HepG2 (cell line): ENCODE measurements at regions not wholly inside any gene's neighbourhood (a gene's known extent, or its start where the extent isn't known, plus 50 kb on each side); places are given as distances from the start of the nearest gene placed in this dataset.
"Not testable (repeated sequence)": the region's sequence is repeated elsewhere in the genome, so short reads cannot be mapped to it uniquely, and the experiment has no call there.

Experiments
- ATAC-seq: fragments of 200-7000 bp; cut with Tn5 transposase; 3 replicates; pipeline ENCODE4 v1.9.1; 2020; ENCODE audit warnings: mild to moderate bottlenecking, moderate library complexity
- BruUV-seq: library from RNA; stranded (reverse); fragments of 400-500 nt; replicated peaks from 2 replicates; lab custom pipeline; 2021; lab: Mats Ljungman, UMichigan
- CTCF ChIA-PET: fragments of 300-600 bp; formaldehyde crosslinking; extraction: SDS; loops from one replicate; lab custom pipeline; 2021; ENCODE audit warnings: low total read pairs, inconsistent platforms, low intra/inter-chr PET ratio; lab: Yijun Ruan, JAX
- POLR2A ChIA-PET: fragments of 350-600 bp; sonication (Branson Sonifier 250); formaldehyde crosslinking; loops from one replicate; lab custom pipeline; 2020; ENCODE audit warnings: antibody characterized with exemption, inconsistent platforms; lab: Yijun Ruan, JAX
- DNase-seq: peaks from one replicate; pipeline ENCODE4 v3.0.0-alpha.2; 2015; ENCODE audit warnings: low spot score
- FAIRE-seq: peaks from 3 replicates; lab custom pipeline; 2011; peaks lifted over from hg19 to GRCh38; lab: Jason Lieb, UNC
- H2AFZ ChIP-seq: one replicate; pipeline ENCODE4 v1.6.1; 2011; ENCODE audit warnings: low read length, inconsistent platforms
- H3K27ac ChIP-seq: fragments of 300-600 bp; 3 replicates; pipeline ENCODE4 v1.8.0; 2011; ENCODE audit warnings: mixed run types, mild to moderate bottlenecking, mixed read lengths, low read length, inconsistent platforms; ENCODE audit not compliant: insufficient read depth; ENCODE audit errors: extremely low read length
- H3K27me3 ChIP-seq, 2 experiments: fragments of 200-600 bp in 1 of 2; 2 replicates in 1 of 2; 3 replicates in 1 of 2; pipeline versions ENCODE4 v1.6.0 to v1.8.0; 2011; ENCODE audit warnings: low read length in 2 of 2, mild to moderate bottlenecking in 2 of 2, moderate library complexity in 2 of 2, inconsistent platforms in 1 of 2; ENCODE audit not compliant: insufficient read depth in 2 of 2, control insufficient read depth in 1 of 2
- H3K36me3 ChIP-seq, 2 experiments: fragments of 200-600 bp in 1 of 2; replicated peaks in 1 of 2; 2 replicates in 1 of 2; 3 replicates in 1 of 2; pipeline versions ENCODE4 v1.5.1 to v1.8.0; 2011; ENCODE audit warnings: low read length in 2 of 2, inconsistent platforms in 1 of 2; ENCODE audit not compliant: insufficient read depth in 2 of 2, control insufficient read depth in 1 of 2
- H3K4me1 ChIP-seq: 2 replicates; pipeline ENCODE4 v1.5.1; 2012; ENCODE audit warnings: low read length, inconsistent platforms; ENCODE audit not compliant: insufficient read depth
- H3K4me2 ChIP-seq: 2 replicates; pipeline ENCODE4 v1.6.0; 2011; ENCODE audit warnings: low read depth, low read length, inconsistent platforms
- H3K4me3 ChIP-seq, 3 experiments: fragments of 200-600 bp in 1 of 3; sonication (generic), shearing (Covaris generic) in 1 of 3; replicated peaks in 1 of 3; 2 replicates each; pipeline ENCODE4 v1.5.1; 2011 to 2016; ENCODE audit warnings: low read length in 3 of 3, inconsistent platforms in 2 of 3, low read depth in 2 of 3, mild to moderate bottlenecking in 2 of 3, control low read depth in 1 of 3, mixed read lengths in 1 of 3; ENCODE audit not compliant: insufficient read depth in 1 of 3
- H3K79me2 ChIP-seq: one replicate; pipeline ENCODE4 v1.6.1; 2011; ENCODE audit warnings: low read length, inconsistent platforms; ENCODE audit not compliant: insufficient read depth
- H3K9ac ChIP-seq: 2 replicates; pipeline ENCODE4 v1.6.0; 2011; ENCODE audit warnings: mild to moderate bottlenecking, low read depth, low read length, inconsistent platforms; ENCODE audit not compliant: insufficient read depth
- H3K9me3 ChIP-seq: 2 replicates; pipeline ENCODE4 v1.5.1; 2012; ENCODE audit warnings: mild to moderate bottlenecking, low read length
- H4K20me1 ChIP-seq: 2 replicates; pipeline ENCODE4 v1.6.0; 2011; ENCODE audit warnings: inconsistent platforms, mild to moderate bottlenecking, low read length, moderate library complexity; ENCODE audit not compliant: insufficient read depth
- LCORL ChIP-seq, 2 experiments: fragments of 450-650 bp in 1 of 2; sonication (generic) in 1 of 2; formaldehyde crosslinking in 1 of 2; IDR thresholded peaks; 2 replicates each; pipeline versions ENCODE4 v1.5.0 to v1.6.1; 2017 to 2020; ENCODE audit warnings: antibody characterized with exemption in 1 of 2, missing genetic modification reagents in 1 of 2
- ZUFSP ChIP-seq: sonication (generic); formaldehyde crosslinking; IDR thresholded peaks from 2 replicates; pipeline ENCODE4 v1.9.0; 2021; ENCODE audit warnings: missing genetic modification reagents, mild to moderate bottlenecking, borderline replicate concordance
- WGBS: methylation state at CpG from one replicate; pipeline ENCODE4 v1.1.6; 2017; ENCODE audit warnings: low lambda C conversion rate; 5-methylcytosine and 5-hydroxymethylcytosine counted together
- in situ Hi-C: cut with HindIII; loops from 2 replicates; pipeline ENCODE4 v1.10.0; 2017; ENCODE audit warnings: low pct_unique_long_range_greater_than_20kb; ENCODE audit not compliant: extremely low pct_ligation_motif_present
- intact Hi-C: fragments of 100-400 bp; cut with micrococcal nuclease; formaldehyde crosslinking; loops from one replicate; pipeline ENCODE4 v1.10.0; 2022; ENCODE audit not compliant: unreplicated experiment

- TF ChIP-seq ZUFSP (CRISPR knock-in tag) (no peak), LCORL (IDR thresholded peaks at IDR 0.05) (peak; percentile 67; the same call in 1 of the 2 replicates), LCORL (CRISPR knock-in tag; IDR thresholded peaks at IDR 0.05) (no peak)
Observed at GRCh38 chr6:85047818-85048217, 283.4 kb upstream of the TBX18 start.

GRCh38 chr6:85045767-85046166 lies 281.4 kb upstream of the TBX18 start:
- WGBS, result 44% methylated on average over 1 of the region's 1 CpG
- in situ Hi-C loops, H2AFZ ChIP-seq, H3K4me1 ChIP-seq, CTCF ChIA-PET, H4K20me1 ChIP-seq, H3K27ac ChIP-seq, H3K27me3 ChIP-seq, H3K4me3 ChIP-seq, H3K36me3 ChIP-seq, H3K79me2 ChIP-seq, H3K9me3 ChIP-seq, H3K4me2 ChIP-seq, FAIRE-seq, DNase-seq, ATAC-seq, H3K9ac ChIP-seq, intact Hi-C loops, BruUV-seq, POLR2A ChIA-PET: not testable (repeated sequence)

More at GRCh38 chr6:85047818-85048217, 283.4 kb upstream of the TBX18 start:
- DNase-seq, result no peak
- no peak for ATAC-seq
- CTCF ChIA-PET, result no interaction called here
- Histone ChIP-seq H3K4me1 (no peaks in the 10 kb centered on the region), H3K36me3 (no peaks in the 10 kb centered on the region), H2AFZ (no peak overlapping the region), H3K27ac (no peak overlapping the region), H4K20me1 (no peaks in the 10 kb centered on the region), H3K9ac (no peak overlapping the region), H3K27me3 (no peaks in the 10 kb centered on the region), H3K4me3 (no peak overlapping the region), H3K9me3 (no peaks in the 10 kb centered on the region), H3K4me2 (no peak overlapping the region), H3K79me2 (no peaks in the 10 kb centered on the region)
- POLR2A ChIA-PET, result no interaction called here
- BruUV-seq, result no TSS peak
- no peak for FAIRE-seq
- in situ Hi-C loops, result no loop called here
- WGBS, result 12% methylated on average over 2 of the region's 2 CpGs
- intact Hi-C loops, result no loop called here
